Lower leg skin (tissue), 4 donors: ENCODE measurements at regions not wholly inside any gene's neighbourhood (a gene's known extent, or its start where the extent isn't known, plus 50 kb on each side); places are given as distances from the start of the nearest gene placed in this dataset.

Experiments used
- DNase-seq, 2 donors: peaks; one replicate each; pipeline ENCODE4 v3.0.0-alpha.2; 2019; ENCODE audit warnings: low spot score in 2 of 2
- H3K4me3 ChIP-seq: fragments of 200-600 bp; sonication (generic); 2 replicates; pipeline ENCODE4 v1.5.1; 2017; ENCODE audit warnings: mild to moderate bottlenecking, low read depth; ENCODE audit not compliant: poor library complexity, severe bottlenecking
- POLR2A ChIP-seq, 2 donors: fragments of 450-650 bp; IDR thresholded peaks; one replicate each; pipeline ENCODE4 v1.6.1; 2016 to 2017; ENCODE audit warnings: antibody characterized with exemption in 2 of 2, mild to moderate bottlenecking in 1 of 2, moderate library complexity in 1 of 2
- WGBS, 2 donors: methylation state at CpG; one replicate each; pipeline ENCODE4 v1.1.5; 2018; 5-methylcytosine and 5-hydroxymethylcytosine counted together
- intact Hi-C: fragments of 100-400 bp; cut with DNase I; formaldehyde crosslinking; loops from one replicate; pipeline ENCODE4 v1.15.0; 2023; ENCODE audit warnings: low total_unique reads
- TF ChIP-seq, protein P1 (sequence below), 3 donors: fragments of 450-650 bp; IDR thresholded peaks; one replicate each; pipeline ENCODE4 v1.5.1; 2016; ENCODE audit warnings: antibody characterized with exemption in 3 of 3, mild to moderate bottlenecking in 3 of 3, moderate library complexity in 2 of 3

DNA sequence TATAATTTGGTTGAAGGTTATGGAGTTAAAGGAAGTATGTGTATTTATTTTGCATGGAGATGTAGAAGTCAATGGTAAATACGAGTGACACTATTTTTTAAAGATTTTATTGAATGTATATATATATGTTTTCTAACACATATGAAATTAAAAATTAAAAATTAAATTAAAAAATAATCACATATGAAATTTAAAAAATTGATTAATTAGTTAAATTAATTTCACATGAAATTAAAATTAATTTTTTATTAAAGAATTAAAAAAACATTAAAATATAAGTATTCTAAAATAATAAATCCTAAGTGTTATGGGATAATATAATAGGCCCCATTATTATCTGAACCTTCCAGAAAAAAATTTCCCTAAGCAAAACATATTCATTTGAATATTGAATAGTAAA lies 1163.5 kb downstream of the ARAP2 start:
- DNase-seq: no peak
- intact Hi-C loops: no loop called here
- no peak overlapping the region for H3K4me3 ChIP-seq
- 84 to 88% methylated on average over 1 of the region's 1 CpG for WGBS, 2 donors
- TF ChIP-seq, protein P1, sequence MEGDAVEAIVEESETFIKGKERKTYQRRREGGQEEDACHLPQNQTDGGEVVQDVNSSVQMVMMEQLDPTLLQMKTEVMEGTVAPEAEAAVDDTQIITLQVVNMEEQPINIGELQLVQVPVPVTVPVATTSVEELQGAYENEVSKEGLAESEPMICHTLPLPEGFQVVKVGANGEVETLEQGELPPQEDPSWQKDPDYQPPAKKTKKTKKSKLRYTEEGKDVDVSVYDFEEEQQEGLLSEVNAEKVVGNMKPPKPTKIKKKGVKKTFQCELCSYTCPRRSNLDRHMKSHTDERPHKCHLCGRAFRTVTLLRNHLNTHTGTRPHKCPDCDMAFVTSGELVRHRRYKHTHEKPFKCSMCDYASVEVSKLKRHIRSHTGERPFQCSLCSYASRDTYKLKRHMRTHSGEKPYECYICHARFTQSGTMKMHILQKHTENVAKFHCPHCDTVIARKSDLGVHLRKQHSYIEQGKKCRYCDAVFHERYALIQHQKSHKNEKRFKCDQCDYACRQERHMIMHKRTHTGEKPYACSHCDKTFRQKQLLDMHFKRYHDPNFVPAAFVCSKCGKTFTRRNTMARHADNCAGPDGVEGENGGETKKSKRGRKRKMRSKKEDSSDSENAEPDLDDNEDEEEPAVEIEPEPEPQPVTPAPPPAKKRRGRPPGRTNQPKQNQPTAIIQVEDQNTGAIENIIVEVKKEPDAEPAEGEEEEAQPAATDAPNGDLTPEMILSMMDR (IDR thresholded peaks at IDR 0.05): no peak

DNA sequence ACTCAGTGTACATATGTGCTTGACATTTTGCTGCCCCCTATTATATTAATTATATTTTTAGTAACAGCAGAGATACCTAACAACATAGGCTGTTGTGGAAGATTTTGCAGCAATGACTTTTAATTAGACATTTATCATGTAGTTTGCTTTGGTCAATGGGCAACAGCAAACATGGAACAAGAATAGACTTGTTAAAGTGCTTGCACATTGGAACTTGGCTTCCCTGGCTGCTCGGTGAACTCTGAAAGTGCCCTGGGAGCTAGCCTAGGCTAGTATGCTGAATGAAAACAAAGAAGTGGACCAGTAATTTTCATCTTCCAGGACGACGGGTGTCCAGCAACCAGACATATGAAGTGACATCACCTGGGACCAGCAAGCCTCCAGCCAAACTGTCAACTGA lies 1157.1 kb downstream of the ARAP2 start:
- TF ChIP-seq POLR2A (IDR thresholded peaks at IDR 0.05): no peak
- TF ChIP-seq, protein P1 (IDR thresholded peaks at IDR 0.05): no peak
- no peak overlapping the region for H3K4me3 ChIP-seq
- WGBS, 2 donors: 50 to 59% methylated on average over 3 of the region's 3 CpGs
- DNase-seq: no peak
- intact Hi-C loops: no loop called here

GRCh38 chr4:35100932-35101331 lies 1143.4 kb downstream of the ARAP2 start:
- H3K4me3 ChIP-seq: no peak overlapping the region
- DNase-seq: no peak
- TF ChIP-seq, protein P1 (IDR thresholded peaks at IDR 0.05): no peak
- no peak for TF ChIP-seq POLR2A (IDR thresholded peaks at IDR 0.05)
- intact Hi-C loops: no loop called here
- 95 to 96% methylated on average over 8 of the region's 8 CpGs for WGBS, 2 donors

GRCh38 chr4:35102066-35102465 lies 1142.2 kb downstream of the ARAP2 start:
- 90 to 95% methylated on average over 7 to 8 of the region's 8 CpGs for WGBS, 2 donors
- DNase-seq: no peak
- H3K4me3 ChIP-seq: no peak overlapping the region
- no peak for TF ChIP-seq POLR2A (IDR thresholded peaks at IDR 0.05)
- TF ChIP-seq, protein P1 (IDR thresholded peaks at IDR 0.05): no peak
- intact Hi-C loops: no loop called here

- no peak for DNase-seq
- intact Hi-C loops: no loop called here
- WGBS, 2 donors: 62 to 67% methylated on average over 4 of the region's 4 CpGs
- H3K4me3 ChIP-seq: no peak overlapping the region
- no peak for TF ChIP-seq POLR2A (IDR thresholded peaks at IDR 0.05)
- TF ChIP-seq, protein P1 (IDR thresholded peaks at IDR 0.05): no peak
These were observed 1138.8 kb downstream of the ARAP2 start for GRCh38 chr4:35105486-35105885.

DNA sequence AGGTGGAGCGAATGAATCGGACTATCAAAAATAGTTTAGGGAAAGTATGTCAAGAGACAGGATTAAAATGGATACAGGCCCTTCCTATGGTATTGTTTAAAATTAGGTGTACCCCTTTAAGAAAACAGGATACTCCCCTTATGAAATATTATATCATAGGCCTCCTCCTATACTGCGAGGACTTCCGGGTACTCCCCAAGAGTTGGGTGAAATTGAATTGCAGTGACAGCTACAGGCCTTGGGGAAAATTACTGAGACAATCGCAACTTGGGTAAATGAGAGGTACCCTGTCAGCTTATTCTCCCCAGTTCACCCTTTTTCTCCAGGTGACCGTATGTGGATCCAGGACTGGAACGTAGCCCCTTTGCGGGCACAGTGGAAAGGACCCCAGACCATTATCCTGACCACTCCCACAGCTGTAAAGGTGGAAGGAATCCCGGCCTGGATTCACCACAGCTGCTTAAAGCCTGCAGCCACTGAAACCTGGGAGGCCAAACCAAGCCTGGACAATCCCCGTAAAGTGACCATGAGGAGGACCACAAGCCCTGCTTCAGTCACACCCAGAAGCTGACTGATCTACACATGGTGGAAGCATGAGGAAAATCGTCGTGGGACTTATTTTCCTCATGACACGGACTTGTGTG lies 1138.1 kb downstream of the ARAP2 start:
- intact Hi-C loops: no loop called here
- 88 to 89% methylated on average over 13 of the region's 13 CpGs for WGBS, 2 donors
- TF ChIP-seq, protein P1 (IDR thresholded peaks at IDR 0.05): no peak
- no peak for TF ChIP-seq POLR2A (IDR thresholded peaks at IDR 0.05)

More for the DNA sequence above, 1138.1 kb downstream of the ARAP2 start:
- H3K4me3 ChIP-seq: no peak overlapping the region
- DNase-seq: no peak
